Keratinocyte (primary cell): ENCODE measurements at regions not wholly inside any gene's neighbourhood (a gene's known extent, or its start where the extent isn't known, plus 50 kb on each side); places are given as distances from the start of the nearest gene placed in this dataset.

Experiments used
- DNase-seq: peaks from one replicate; pipeline ENCODE4 v3.0.0-alpha.2; 2011; ENCODE audit warnings: low read depth, missing footprints, low spot score
- FAIRE-seq: peaks from 2 replicates; lab custom pipeline; 2011; peaks lifted over from hg19 to GRCh38; lab: Jason Lieb, UNC
- H2AFZ ChIP-seq: 2 replicates; pipeline ENCODE4 v1.6.0; 2012; ENCODE audit warnings: low read length, control low read depth, inconsistent platforms; ENCODE audit not compliant: control insufficient read depth
- H3K27ac ChIP-seq: 2 replicates; pipeline ENCODE4 v1.5.1; 2011; ENCODE audit warnings: low read length; ENCODE audit not compliant: control insufficient read depth, insufficient read depth
- H3K27me3 ChIP-seq: 3 replicates; pipeline ENCODE4 v1.6.0; 2011; ENCODE audit warnings: low read length; ENCODE audit not compliant: control insufficient read depth, insufficient read depth; ENCODE audit errors: extremely low read depth
- H3K36me3 ChIP-seq, 2 experiments: 2 replicates in 1 of 2; 3 replicates in 1 of 2; pipeline ENCODE4 v1.5.1; 2011; ENCODE audit warnings: low read length in 2 of 2, mild to moderate bottlenecking in 1 of 2; ENCODE audit not compliant: control insufficient read depth in 2 of 2, insufficient read depth in 2 of 2; ENCODE audit errors: extremely low read depth in 1 of 2
- H3K4me1 ChIP-seq: 3 replicates; pipeline ENCODE4 v1.5.1; 2011; ENCODE audit warnings: low read length; ENCODE audit not compliant: control insufficient read depth, insufficient read depth; ENCODE audit errors: extremely low read depth
- H3K4me2 ChIP-seq: 3 replicates; pipeline ENCODE4 v1.6.0; 2011; ENCODE audit warnings: low read depth, low read length; ENCODE audit not compliant: control insufficient read depth, insufficient read depth; ENCODE audit errors: extremely low read depth
- H3K4me3 ChIP-seq, 3 experiments: fragments of 200-600 bp in 1 of 3; sonication (generic) in 1 of 3; 2 replicates in 2 of 3; 3 replicates in 1 of 3; pipeline ENCODE4 v1.5.1; 2011 to 2016; ENCODE audit warnings: low read length in 3 of 3, mild to moderate bottlenecking in 3 of 3, control low read depth in 2 of 3, inconsistent platforms in 1 of 3, low read depth in 1 of 3, mixed read lengths in 1 of 3, mixed run types in 1 of 3, moderate library complexity in 1 of 3; ENCODE audit not compliant: control insufficient read depth in 2 of 3, insufficient read depth in 2 of 3; ENCODE audit errors: extremely low read depth in 1 of 3
- H3K79me2 ChIP-seq: 2 replicates; pipeline ENCODE4 v1.6.0; 2012; ENCODE audit warnings: low read length; ENCODE audit not compliant: control insufficient read depth, insufficient read depth
- H3K9ac ChIP-seq: 3 replicates; pipeline ENCODE4 v1.6.0; 2011; ENCODE audit warnings: low read length; ENCODE audit not compliant: control insufficient read depth, insufficient read depth; ENCODE audit errors: extremely low read depth
- H3K9me1 ChIP-seq: 3 replicates; pipeline ENCODE4 v1.6.0; 2011; ENCODE audit warnings: low read length; ENCODE audit not compliant: control insufficient read depth, insufficient read depth; ENCODE audit errors: extremely low read depth
- H3K9me3 ChIP-seq: 2 replicates; pipeline ENCODE4 v1.5.1; 2012; ENCODE audit warnings: low read depth, low read length; ENCODE audit not compliant: control insufficient read depth
- H4K20me1 ChIP-seq: 3 replicates; pipeline ENCODE4 v1.6.0; 2011; ENCODE audit warnings: low read length; ENCODE audit not compliant: control insufficient read depth, insufficient read depth; ENCODE audit errors: extremely low read depth
- CTCF ChIP-seq, 3 experiments: IDR thresholded peaks in 1 of 3; conservative IDR thresholded peaks in 1 of 3; optimal IDR thresholded peaks in 1 of 3; 2 replicates in 2 of 3; 3 replicates in 1 of 3; pipeline versions ENCODE3 to v1.5.1; 2011; ENCODE audit warnings: low read length in 3 of 3, mild to moderate bottlenecking in 3 of 3, moderate library complexity in 2 of 3, control low read depth in 1 of 3, inconsistent platforms in 1 of 3; ENCODE audit not compliant: insufficient read depth in 2 of 3; ENCODE audit errors: extremely low read depth in 1 of 3
- EZH2 ChIP-seq: IDR thresholded peaks from one replicate; pipeline ENCODE4 v1.6.1; 2012; ENCODE audit warnings: inconsistent platforms, mild to moderate bottlenecking, low read length, moderate library complexity
- dilution Hi-C: fragments of 300-500 bp; cut with MboI; formaldehyde crosslinking; loops from one replicate; pipeline ENCODE4 v1.7.0; 2020; ENCODE audit warnings: low sequenced_read_pairs; ENCODE audit not compliant: extremely low pct_ligation_motif_present

DNA sequence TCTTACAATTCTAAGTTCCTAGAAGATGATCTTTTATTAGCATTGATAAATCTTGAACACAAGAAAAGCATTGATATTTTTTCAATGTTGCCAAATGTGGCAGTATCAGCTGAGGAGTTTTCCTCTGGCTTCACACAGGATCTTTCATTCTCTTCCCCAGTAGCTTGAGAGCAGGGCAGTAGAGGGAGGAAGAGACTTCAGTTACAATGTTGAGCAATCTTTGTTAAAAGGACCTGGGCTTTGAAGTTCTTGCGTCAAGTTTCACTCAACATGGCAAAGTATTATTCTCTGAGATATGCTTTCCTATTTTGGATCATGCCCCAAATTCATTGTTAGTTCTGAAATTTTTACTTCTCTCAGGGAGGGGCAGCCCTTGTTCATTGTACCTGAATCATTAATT is 238.0 kb downstream of the COL12A1 start:
- H3K36me3 ChIP-seq: no peaks in the 10 kb centered on the region
- FAIRE-seq (no peak), DNase-seq (no peak)
- H2AFZ ChIP-seq: no peak overlapping the region
- H3K79me2 ChIP-seq: no peaks in the 10 kb centered on the region
- H3K4me3 ChIP-seq: no peak overlapping the region
- dilution Hi-C loops: no loop called here
- no peak for TF ChIP-seq EZH2
- no peaks in the 10 kb centered on the region for H3K9me3 ChIP-seq
- no peak overlapping the region for H3K27ac ChIP-seq
- no peaks in the 10 kb centered on the region for H3K9me1 ChIP-seq
- no peaks in the 10 kb centered on the region for H4K20me1 ChIP-seq
- H3K4me2 ChIP-seq: no peak overlapping the region
- H3K9ac ChIP-seq: no peak overlapping the region
- H3K27me3 ChIP-seq: no peaks in the 10 kb centered on the region
- peaks cover 5% of the 10 kb centered on the region for H3K4me1 ChIP-seq

DNA sequence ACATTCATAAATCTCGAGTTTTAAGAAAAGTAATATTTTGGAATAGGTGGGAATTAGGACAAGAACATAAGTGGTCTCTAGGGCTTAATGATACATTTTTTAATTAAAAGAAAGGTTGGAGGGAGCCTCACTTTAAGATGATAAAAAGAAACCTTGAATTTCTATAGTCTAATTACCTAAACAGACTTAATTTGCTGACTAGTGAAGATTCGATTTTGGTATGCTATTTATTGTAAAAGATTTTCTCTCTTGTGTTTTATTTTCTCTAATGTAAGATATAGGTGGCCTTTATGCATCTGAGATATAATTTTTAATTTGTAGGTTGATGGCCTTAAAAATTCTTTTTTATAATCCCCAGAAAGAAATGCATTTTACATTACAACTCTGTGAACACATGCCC is 239.1 kb downstream of the COL12A1 start:
- no peak overlapping the region for H3K4me3 ChIP-seq
- no peaks in the 10 kb centered on the region for H3K36me3 ChIP-seq
- H3K27me3 ChIP-seq: no peaks in the 10 kb centered on the region
- H4K20me1 ChIP-seq: no peaks in the 10 kb centered on the region
- H3K4me2 ChIP-seq: no peak overlapping the region
- no peak overlapping the region for H3K27ac ChIP-seq
- DNase-seq (no peak), FAIRE-seq (no peak)
- dilution Hi-C loops: no loop called here
- no peak overlapping the region for H3K9ac ChIP-seq
- no peaks in the 10 kb centered on the region for H3K9me1 ChIP-seq
- TF ChIP-seq CTCF (optimal IDR thresholded peaks at IDR 0.05 in 1 of 3, IDR thresholded peaks at IDR 0.05 in 1 of 3, conservative IDR thresholded peaks at IDR 0.05 in 1 of 3; ENCODE audit: extremely low read depth in 1 of 3, insufficient read depth in 2 of 3, low read length in 3 of 3) (no peak), EZH2 (no peak)
- H2AFZ ChIP-seq: no peak overlapping the region
- peaks cover 2% of the 10 kb centered on the region for H3K4me1 ChIP-seq
- no peaks in the 10 kb centered on the region for H3K9me3 ChIP-seq
- H3K79me2 ChIP-seq: no peaks in the 10 kb centered on the region

- H3K27me3 ChIP-seq: no peaks in the 10 kb centered on the region
- no peak overlapping the region for H3K9ac ChIP-seq
- no peaks in the 10 kb centered on the region for H3K79me2 ChIP-seq
- no peaks in the 10 kb centered on the region for H4K20me1 ChIP-seq
- no peaks in the 10 kb centered on the region for H3K4me1 ChIP-seq
- DNase-seq: no peak
- no peaks in the 10 kb centered on the region for H3K36me3 ChIP-seq
- H3K4me3 ChIP-seq: no peak overlapping the region
- dilution Hi-C loops: no loop called here
- H3K27ac ChIP-seq: no peak overlapping the region
- H2AFZ ChIP-seq: no peak overlapping the region
- H3K9me3 ChIP-seq: no peaks in the 10 kb centered on the region
- H3K9me1 ChIP-seq: no peaks in the 10 kb centered on the region
- no peak overlapping the region for H3K4me2 ChIP-seq
- no peak for TF ChIP-seq EZH2
- FAIRE-seq: peak; percentile 5
Observed at GRCh38 chr6:74964871-74965441, 240.9 kb downstream of the COL12A1 start.
